ENCODE measurements at regions not wholly inside any gene's neighbourhood (a gene's known extent, or its start where the extent isn't known, plus 50 kb on each side); places are given as distances from the start of the nearest gene placed in this dataset.

DNA sequence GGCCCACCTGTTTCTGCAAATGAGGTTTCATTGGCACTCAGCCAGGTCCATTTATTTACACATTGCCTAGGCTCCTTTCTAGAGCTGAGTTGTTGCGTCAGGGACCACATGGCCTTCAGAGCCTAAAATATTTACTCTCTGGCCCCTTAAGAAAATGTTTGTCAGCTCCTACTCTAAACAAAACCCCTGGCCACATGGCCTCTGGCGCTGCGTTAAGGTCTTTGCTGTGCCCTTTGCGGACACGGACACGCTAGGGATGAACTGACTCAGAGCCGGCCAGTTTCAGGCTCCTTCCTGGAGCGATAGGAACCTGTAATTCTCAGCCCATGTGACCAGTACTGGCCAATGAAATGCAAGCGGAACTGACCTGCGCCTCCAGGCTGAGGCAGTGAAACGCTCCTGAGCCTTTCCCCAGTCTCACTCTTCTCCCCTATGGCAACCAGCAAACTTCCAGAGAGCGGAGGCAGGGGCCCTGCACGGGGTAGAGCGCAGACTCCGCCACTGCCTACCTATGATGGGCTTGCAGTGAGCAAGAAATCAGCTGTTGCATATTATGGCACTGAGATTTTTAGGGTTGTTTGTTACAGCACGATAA lies 160.3 kb downstream of the ETS2 start:
- Histone ChIP-seq H3K79me2 (ENCODE audit: insufficient read depth, low read length) (no peaks in the 10 kb centered on the region), H3K27me3 (ENCODE audit: insufficient read depth, low read length, poor library complexity) (no peaks in the 10 kb centered on the region), H3K4me1 (ENCODE audit: insufficient read depth, low read length) (peaks cover 25% of the 10 kb centered on the region), H3K27ac (ENCODE audit: low read length) (0 out of 2 replicates have a peak overlapping the region, but pooled peaks have one; percentile 11), H2AFZ (ENCODE audit: low read depth, low read length) (no peak overlapping the region), H3K9me3 (ENCODE audit: insufficient read depth, low read length, severe bottlenecking) (peaks cover 6% of the 10 kb centered on the region), H3K4me2 (ENCODE audit: insufficient read depth, low read length) (no peak overlapping the region), H3K4me3 (ENCODE audit: low read depth in 1 of 2, low read length in 2 of 2) (no peak overlapping the region), H3K9ac (ENCODE audit: low read depth, low read length) (no peak overlapping the region), H4K20me1 (ENCODE audit: insufficient read depth, low read length) (no peaks in the 10 kb centered on the region), H3K36me3 (ENCODE audit: insufficient read depth, low read length) (no peaks in the 10 kb centered on the region)
- TF ChIP-seq, protein P1, sequence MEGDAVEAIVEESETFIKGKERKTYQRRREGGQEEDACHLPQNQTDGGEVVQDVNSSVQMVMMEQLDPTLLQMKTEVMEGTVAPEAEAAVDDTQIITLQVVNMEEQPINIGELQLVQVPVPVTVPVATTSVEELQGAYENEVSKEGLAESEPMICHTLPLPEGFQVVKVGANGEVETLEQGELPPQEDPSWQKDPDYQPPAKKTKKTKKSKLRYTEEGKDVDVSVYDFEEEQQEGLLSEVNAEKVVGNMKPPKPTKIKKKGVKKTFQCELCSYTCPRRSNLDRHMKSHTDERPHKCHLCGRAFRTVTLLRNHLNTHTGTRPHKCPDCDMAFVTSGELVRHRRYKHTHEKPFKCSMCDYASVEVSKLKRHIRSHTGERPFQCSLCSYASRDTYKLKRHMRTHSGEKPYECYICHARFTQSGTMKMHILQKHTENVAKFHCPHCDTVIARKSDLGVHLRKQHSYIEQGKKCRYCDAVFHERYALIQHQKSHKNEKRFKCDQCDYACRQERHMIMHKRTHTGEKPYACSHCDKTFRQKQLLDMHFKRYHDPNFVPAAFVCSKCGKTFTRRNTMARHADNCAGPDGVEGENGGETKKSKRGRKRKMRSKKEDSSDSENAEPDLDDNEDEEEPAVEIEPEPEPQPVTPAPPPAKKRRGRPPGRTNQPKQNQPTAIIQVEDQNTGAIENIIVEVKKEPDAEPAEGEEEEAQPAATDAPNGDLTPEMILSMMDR (IDR thresholded peaks at IDR 0.05; ENCODE audit: borderline replicate concordance, extremely low read depth, low read length, poor library complexity, severe bottlenecking): no peak
- no peak for TF ChIP-seq EZH2 (IDR thresholded peaks at IDR 0.05; ENCODE audit: borderline replicate concordance, low read depth, low read length, severe bottlenecking)
- no peak for DNase-seq
- ATAC-seq (ENCODE audit: insufficient read depth, low read depth): no peak

DNA sequence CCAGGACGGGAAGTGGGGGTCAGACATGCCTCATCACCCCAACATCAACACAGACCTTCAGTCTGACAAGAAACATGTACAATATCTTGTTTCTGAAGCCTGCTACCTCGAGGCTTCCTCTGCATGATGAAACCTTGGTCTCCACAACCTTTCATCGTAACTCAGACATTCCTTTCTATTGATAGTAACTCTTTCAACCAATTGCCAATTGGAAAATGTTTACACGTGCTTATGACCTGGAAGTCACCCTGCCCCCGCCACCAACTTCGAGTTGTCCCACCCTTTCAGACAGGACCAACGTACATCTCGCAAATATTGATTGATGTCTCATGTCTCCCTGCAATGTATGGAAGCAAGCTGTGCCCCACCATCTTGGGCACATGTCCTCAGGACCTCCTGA lies 159.5 kb downstream of the ETS2 start:
- H3K4me3 ChIP-seq (ENCODE audit: low read depth in 1 of 2, low read length in 2 of 2): no peak overlapping the region
- H3K36me3 ChIP-seq (ENCODE audit: insufficient read depth, low read length): no peaks in the 10 kb centered on the region
- TF ChIP-seq EZH2 (IDR thresholded peaks at IDR 0.05; ENCODE audit: borderline replicate concordance, low read depth, low read length, severe bottlenecking): no peak
- TF ChIP-seq, protein P1 (IDR thresholded peaks at IDR 0.05; ENCODE audit: borderline replicate concordance, extremely low read depth, low read length, poor library complexity, severe bottlenecking): no peak
- H2AFZ ChIP-seq (ENCODE audit: low read depth, low read length): no peak overlapping the region
- no peak overlapping the region for H3K4me2 ChIP-seq (ENCODE audit: insufficient read depth, low read length)
- no peaks in the 10 kb centered on the region for H3K79me2 ChIP-seq (ENCODE audit: insufficient read depth, low read length)
- H3K9ac ChIP-seq (ENCODE audit: low read depth, low read length): no peak overlapping the region
- no peak for ATAC-seq (ENCODE audit: insufficient read depth, low read depth)
- no peak for DNase-seq
- no peaks in the 10 kb centered on the region for H4K20me1 ChIP-seq (ENCODE audit: insufficient read depth, low read length)
- H3K9me3 ChIP-seq (ENCODE audit: insufficient read depth, low read length, severe bottlenecking): peaks cover 6% of the 10 kb centered on the region
- peaks cover 32% of the 10 kb centered on the region for H3K4me1 ChIP-seq (ENCODE audit: insufficient read depth, low read length)
- H3K27ac ChIP-seq (ENCODE audit: low read length): no peak overlapping the region
- H3K27me3 ChIP-seq (ENCODE audit: insufficient read depth, low read length, poor library complexity): no peaks in the 10 kb centered on the region

DNA sequence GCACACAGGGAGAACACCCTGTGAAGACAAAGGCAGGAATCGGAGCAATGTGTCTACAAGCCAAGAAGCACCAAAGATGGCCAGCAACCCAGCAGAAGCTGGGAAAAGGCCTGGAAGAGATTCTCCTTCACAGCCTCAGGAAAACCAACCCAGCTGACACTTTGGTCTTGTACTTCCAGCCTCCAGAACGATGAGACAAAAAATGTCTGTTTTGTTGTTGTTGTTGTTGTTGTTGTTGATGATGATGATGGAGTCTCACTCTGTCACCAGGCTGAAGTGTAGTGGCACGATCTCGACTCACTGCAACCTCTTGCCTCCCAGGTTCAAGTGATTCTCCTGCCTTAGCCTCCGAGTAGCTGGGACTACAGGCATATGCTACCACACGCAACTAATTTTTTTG lies 157.3 kb downstream of the ETS2 start:
- Histone ChIP-seq H3K27me3 (ENCODE audit: insufficient read depth, low read length, poor library complexity) (no peaks in the 10 kb centered on the region), H3K27ac (ENCODE audit: low read length) (no peak overlapping the region), H3K4me3 (ENCODE audit: low read depth in 1 of 2, low read length in 2 of 2) (no peak overlapping the region), H3K9ac (ENCODE audit: low read depth, low read length) (no peak overlapping the region), H3K79me2 (ENCODE audit: insufficient read depth, low read length) (no peaks in the 10 kb centered on the region), H3K36me3 (ENCODE audit: insufficient read depth, low read length) (no peaks in the 10 kb centered on the region), H2AFZ (ENCODE audit: low read depth, low read length) (no peak overlapping the region), H3K4me2 (ENCODE audit: insufficient read depth, low read length) (no peak overlapping the region), H4K20me1 (ENCODE audit: insufficient read depth, low read length) (no peaks in the 10 kb centered on the region), H3K9me3 (ENCODE audit: insufficient read depth, low read length, severe bottlenecking) (peaks cover 6% of the 10 kb centered on the region), H3K4me1 (ENCODE audit: insufficient read depth, low read length) (peaks cover 39% of the 10 kb centered on the region)
- ATAC-seq (ENCODE audit: insufficient read depth, low read depth) (no peak), DNase-seq (no peak)
- TF ChIP-seq, protein P1 (IDR thresholded peaks at IDR 0.05; ENCODE audit: borderline replicate concordance, extremely low read depth, low read length, poor library complexity, severe bottlenecking): no peak
- TF ChIP-seq EZH2 (IDR thresholded peaks at IDR 0.05; ENCODE audit: borderline replicate concordance, low read depth, low read length, severe bottlenecking): no peak
